Gastroesophageal sphincter (tissue), 3 donors: ENCODE measurements at regions not wholly inside any gene's neighbourhood (a gene's known extent, or its start where the extent isn't known, plus 50 kb on each side); places are given as distances from the start of the nearest gene placed in this dataset.

Source experiments
- CTCF ChIP-seq, 4 experiments: fragments of 200-600 bp in 2 of 4; fragments of 450-650 bp in 2 of 4; sonication (generic) in 1 of 4; IDR thresholded peaks; one replicate each; pipeline ENCODE4 v1.5.1; 2017 to 2019; ENCODE audit warnings: antibody characterized with exemption in 4 of 4, mild to moderate bottlenecking in 2 of 4, moderate library complexity in 2 of 4
- POLR2A ChIP-seq, 2 donors: fragments of 450-650 bp; IDR thresholded peaks; one replicate each; pipeline ENCODE4 v1.6.1; 2017; ENCODE audit warnings: antibody characterized with exemption in 2 of 2, mild to moderate bottlenecking in 2 of 2, moderate library complexity in 1 of 2
- POLR2AphosphoS5 ChIP-seq: sonication (generic); formaldehyde crosslinking; IDR thresholded peaks from one replicate; pipeline ENCODE4 v1.6.1; 2017; ENCODE audit warnings: antibody characterized with exemption

DNA sequence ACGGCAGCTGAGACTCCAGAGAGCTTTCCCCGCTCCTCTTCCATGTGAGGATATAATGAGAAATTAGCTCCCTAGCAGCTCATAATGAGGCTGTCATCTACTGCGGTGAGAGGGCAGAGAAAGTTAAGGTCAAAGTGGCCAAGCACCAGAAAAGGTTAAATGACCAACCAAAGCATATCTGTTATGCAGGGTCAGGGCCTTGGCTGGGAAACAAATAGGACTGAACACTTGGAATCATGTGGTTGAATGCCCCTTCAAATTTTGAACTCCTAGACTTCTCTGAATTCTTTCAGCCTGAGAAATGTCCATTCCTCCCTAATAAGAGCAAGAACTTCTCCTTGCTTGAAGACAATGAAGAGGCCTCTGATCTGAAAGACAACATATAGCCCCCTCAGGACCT is 115.9 kb downstream of the TM2D1 start:
- TF ChIP-seq CTCF (IDR thresholded peaks at IDR 0.05) (no peak), POLR2A (IDR thresholded peaks at IDR 0.05) (no peak), POLR2AphosphoS5 (no peak)
